HG03378 (cell line): ENCODE measurements at regions not wholly inside any gene's neighbourhood (a gene's known extent, or its start where the extent isn't known, plus 50 kb on each side); places are given as distances from the start of the nearest gene placed in this dataset.
"Not testable (repeated sequence)": the region's sequence is repeated elsewhere in the genome, so short reads cannot be mapped to it uniquely, and the experiment has no call there.

ENCODE experiments used
- ATAC-seq: cut with Tn5 transposase; IDR thresholded peaks from one replicate; pipeline ENCODE4 v1.9.1; 2021; ENCODE audit warnings: mild to moderate bottlenecking, moderate library complexity; ENCODE audit not compliant: unreplicated experiment

- no peak for ATAC-seq
These were observed 371.8 kb downstream of the BCL11B start for GRCh38 chr14:98900236-98900635.

- no peak for ATAC-seq
These were observed 371.2 kb downstream of the BCL11B start for GRCh38 chr14:98900798-98901197.

- ATAC-seq, result no peak
These were observed 370.3 kb downstream of the BCL11B start for GRCh38 chr14:98901511-98902205.

GRCh38 chr14:98903371-98903770 is 368.6 kb downstream of the BCL11B start:
- ATAC-seq, result no peak

GRCh38 chr14:98904677-98905076 is 367.3 kb downstream of the BCL11B start:
- ATAC-seq, result no peak

GRCh38 chr14:98906123-98906995 is 365.6 kb downstream of the BCL11B start:
- ATAC-seq, result no peak

- ATAC-seq, result no peak
These were observed 364.7 kb downstream of the BCL11B start for GRCh38 chr14:98907271-98907670.

- no peak for ATAC-seq
These were observed 363.9 kb downstream of the BCL11B start for GRCh38 chr14:98908050-98908449.

GRCh38 chr14:98909251-98909944 is 362.6 kb downstream of the BCL11B start:
- no peak for ATAC-seq

GRCh38 chr14:98910061-98910460 is 361.9 kb downstream of the BCL11B start:
- ATAC-seq, result no peak

- no peak for ATAC-seq
These were observed 359.3 kb downstream of the BCL11B start for GRCh38 chr14:98912655-98913054.

GRCh38 chr14:98913967-98914650 is 357.9 kb downstream of the BCL11B start:
- no peak for ATAC-seq

GRCh38 chr14:98914942-98915341 is 357.1 kb downstream of the BCL11B start:
- no peak for ATAC-seq

GRCh38 chr14:98915625-98916024 is 356.4 kb downstream of the BCL11B start:
- no peak for ATAC-seq

GRCh38 chr14:98916036-98916435 is 356.0 kb downstream of the BCL11B start:
- ATAC-seq, result no peak

- ATAC-seq, result no peak
These were observed 355.5 kb downstream of the BCL11B start for GRCh38 chr14:98916476-98916875.

- no peak for ATAC-seq
These were observed 352.6 kb downstream of the BCL11B start for GRCh38 chr14:98919434-98919833.

- not testable (repeated sequence) for ATAC-seq
These were observed 350.7 kb downstream of the BCL11B start for GRCh38 chr14:98921306-98921705.

GRCh38 chr14:98923596-98923995 is 348.4 kb downstream of the BCL11B start:
- no peak for ATAC-seq

GRCh38 chr14:98924046-98924445 is 348.0 kb downstream of the BCL11B start:
- ATAC-seq, result no peak
